ENCODE measurements at regions not wholly inside any gene's neighbourhood (a gene's known extent, or its start where the extent isn't known, plus 50 kb on each side); places are given as distances from the start of the nearest gene placed in this dataset.

DNA sequence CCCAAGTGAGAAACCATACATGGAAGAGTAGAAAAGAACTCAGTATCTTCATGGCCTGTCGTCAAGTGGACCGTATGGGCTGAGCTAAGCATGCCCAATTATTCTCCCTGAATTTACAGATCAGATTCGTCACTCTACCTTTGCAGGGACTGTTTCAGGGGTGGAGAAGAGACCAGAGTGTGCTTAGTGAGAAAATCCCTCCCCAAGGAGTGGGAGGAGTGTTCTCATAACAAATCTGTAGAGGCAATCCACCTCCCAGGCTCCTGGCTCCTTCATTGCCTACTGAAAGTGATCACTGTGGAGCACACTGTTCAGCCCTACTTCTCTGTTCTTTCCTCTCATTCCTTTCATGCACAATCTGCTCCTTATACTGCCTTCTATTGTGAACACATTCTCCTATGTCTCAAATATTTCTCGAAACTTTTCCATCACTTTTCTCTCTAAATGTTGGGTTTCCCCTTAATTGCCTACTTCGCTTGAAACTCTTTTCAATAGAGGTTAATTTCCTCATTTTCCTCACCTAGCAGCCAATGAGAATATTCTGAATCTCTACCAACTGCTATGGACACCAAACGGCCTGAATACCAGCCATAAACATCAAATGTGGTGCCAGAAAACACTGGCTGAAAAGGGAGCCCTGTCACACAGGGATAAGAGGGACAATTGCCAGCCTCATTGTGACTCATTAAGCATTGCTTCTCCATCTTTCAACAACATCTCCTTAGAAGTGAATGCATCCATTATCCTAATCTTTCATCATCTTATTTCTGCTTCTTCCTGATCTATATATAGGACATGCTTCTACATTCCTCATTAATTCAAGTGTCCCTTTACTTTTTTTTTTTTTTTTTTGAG, 398.3 kb downstream of the UTRN start (continued):
- TF ChIP-seq, protein P1, sequence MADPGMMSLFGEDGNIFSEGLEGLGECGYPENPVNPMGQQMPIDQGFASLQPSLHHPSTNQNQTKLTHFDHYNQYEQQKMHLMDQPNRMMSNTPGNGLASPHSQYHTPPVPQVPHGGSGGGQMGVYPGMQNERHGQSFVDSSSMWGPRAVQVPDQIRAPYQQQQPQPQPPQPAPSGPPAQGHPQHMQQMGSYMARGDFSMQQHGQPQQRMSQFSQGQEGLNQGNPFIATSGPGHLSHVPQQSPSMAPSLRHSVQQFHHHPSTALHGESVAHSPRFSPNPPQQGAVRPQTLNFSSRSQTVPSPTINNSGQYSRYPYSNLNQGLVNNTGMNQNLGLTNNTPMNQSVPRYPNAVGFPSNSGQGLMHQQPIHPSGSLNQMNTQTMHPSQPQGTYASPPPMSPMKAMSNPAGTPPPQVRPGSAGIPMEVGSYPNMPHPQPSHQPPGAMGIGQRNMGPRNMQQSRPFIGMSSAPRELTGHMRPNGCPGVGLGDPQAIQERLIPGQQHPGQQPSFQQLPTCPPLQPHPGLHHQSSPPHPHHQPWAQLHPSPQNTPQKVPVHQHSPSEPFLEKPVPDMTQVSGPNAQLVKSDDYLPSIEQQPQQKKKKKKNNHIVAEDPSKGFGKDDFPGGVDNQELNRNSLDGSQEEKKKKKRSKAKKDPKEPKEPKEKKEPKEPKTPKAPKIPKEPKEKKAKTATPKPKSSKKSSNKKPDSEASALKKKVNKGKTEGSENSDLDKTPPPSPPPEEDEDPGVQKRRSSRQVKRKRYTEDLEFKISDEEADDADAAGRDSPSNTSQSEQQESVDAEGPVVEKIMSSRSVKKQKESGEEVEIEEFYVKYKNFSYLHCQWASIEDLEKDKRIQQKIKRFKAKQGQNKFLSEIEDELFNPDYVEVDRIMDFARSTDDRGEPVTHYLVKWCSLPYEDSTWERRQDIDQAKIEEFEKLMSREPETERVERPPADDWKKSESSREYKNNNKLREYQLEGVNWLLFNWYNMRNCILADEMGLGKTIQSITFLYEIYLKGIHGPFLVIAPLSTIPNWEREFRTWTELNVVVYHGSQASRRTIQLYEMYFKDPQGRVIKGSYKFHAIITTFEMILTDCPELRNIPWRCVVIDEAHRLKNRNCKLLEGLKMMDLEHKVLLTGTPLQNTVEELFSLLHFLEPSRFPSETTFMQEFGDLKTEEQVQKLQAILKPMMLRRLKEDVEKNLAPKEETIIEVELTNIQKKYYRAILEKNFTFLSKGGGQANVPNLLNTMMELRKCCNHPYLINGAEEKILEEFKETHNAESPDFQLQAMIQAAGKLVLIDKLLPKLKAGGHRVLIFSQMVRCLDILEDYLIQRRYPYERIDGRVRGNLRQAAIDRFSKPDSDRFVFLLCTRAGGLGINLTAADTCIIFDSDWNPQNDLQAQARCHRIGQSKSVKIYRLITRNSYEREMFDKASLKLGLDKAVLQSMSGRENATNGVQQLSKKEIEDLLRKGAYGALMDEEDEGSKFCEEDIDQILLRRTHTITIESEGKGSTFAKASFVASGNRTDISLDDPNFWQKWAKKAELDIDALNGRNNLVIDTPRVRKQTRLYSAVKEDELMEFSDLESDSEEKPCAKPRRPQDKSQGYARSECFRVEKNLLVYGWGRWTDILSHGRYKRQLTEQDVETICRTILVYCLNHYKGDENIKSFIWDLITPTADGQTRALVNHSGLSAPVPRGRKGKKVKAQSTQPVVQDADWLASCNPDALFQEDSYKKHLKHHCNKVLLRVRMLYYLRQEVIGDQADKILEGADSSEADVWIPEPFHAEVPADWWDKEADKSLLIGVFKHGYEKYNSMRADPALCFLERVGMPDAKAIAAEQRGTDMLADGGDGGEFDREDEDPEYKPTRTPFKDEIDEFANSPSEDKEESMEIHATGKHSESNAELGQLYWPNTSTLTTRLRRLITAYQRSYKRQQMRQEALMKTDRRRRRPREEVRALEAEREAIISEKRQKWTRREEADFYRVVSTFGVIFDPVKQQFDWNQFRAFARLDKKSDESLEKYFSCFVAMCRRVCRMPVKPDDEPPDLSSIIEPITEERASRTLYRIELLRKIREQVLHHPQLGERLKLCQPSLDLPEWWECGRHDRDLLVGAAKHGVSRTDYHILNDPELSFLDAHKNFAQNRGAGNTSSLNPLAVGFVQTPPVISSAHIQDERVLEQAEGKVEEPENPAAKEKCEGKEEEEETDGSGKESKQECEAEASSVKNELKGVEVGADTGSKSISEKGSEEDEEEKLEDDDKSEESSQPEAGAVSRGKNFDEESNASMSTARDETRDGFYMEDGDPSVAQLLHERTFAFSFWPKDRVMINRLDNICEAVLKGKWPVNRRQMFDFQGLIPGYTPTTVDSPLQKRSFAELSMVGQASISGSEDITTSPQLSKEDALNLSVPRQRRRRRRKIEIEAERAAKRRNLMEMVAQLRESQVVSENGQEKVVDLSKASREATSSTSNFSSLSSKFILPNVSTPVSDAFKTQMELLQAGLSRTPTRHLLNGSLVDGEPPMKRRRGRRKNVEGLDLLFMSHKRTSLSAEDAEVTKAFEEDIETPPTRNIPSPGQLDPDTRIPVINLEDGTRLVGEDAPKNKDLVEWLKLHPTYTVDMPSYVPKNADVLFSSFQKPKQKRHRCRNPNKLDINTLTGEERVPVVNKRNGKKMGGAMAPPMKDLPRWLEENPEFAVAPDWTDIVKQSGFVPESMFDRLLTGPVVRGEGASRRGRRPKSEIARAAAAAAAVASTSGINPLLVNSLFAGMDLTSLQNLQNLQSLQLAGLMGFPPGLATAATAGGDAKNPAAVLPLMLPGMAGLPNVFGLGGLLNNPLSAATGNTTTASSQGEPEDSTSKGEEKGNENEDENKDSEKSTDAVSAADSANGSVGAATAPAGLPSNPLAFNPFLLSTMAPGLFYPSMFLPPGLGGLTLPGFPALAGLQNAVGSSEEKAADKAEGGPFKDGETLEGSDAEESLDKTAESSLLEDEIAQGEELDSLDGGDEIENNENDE (IDR thresholded peaks at IDR 0.05; ENCODE audit: insufficient replicate concordance, low read length): no peak
- TF ChIP-seq SRF (IDR thresholded peaks at IDR 0.05; ENCODE audit: low read depth, low read length) (no peak), EGR1 (IDR thresholded peaks at IDR 0.05; ENCODE audit: borderline replicate concordance, low read depth, low read length) (no peak), SP1 (IDR thresholded peaks at IDR 0.05; ENCODE audit: low read depth, low read length) (no peak), TAF1 (IDR thresholded peaks at IDR 0.05; ENCODE audit: low read depth, low read length) (no peak), TBP (IDR thresholded peaks at IDR 0.05; ENCODE audit: low read depth, low read length) (no peak), MAFK (IDR thresholded peaks at IDR 0.05; ENCODE audit: low read depth, low read length) (no peak), SIRT6 (IDR thresholded peaks at IDR 0.05; ENCODE audit: low read length) (no peak), GTF2F1 (IDR thresholded peaks at IDR 0.05; ENCODE audit: borderline replicate concordance, low read depth, low read length) (no peak)

Data from H1 (cell line).